ENCODE measurements at regions not wholly inside any gene's neighbourhood (a gene's known extent, or its start where the extent isn't known, plus 50 kb on each side); places are given as distances from the start of the nearest gene placed in this dataset.

DNA sequence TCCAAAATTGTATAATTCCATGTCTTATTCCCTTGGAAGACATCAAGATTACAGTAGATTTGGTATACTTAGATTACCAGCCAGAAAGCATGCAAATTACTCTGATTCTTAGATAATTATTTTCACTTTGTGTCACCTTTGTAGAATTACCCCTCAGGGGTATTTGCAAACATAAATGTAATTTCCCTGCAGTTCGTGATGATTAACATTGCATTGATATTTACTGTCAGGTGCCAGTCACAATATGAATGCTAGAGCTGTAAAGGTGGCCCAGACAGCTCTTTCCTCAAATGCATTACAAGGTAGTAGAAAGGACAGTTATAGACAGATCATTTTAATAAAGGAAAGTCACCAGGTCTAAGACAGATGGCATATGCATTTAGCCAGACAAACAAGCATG, 1537.5 kb upstream of the PIK3C3 start:
- Mint-ChIP-seq H3K27me3 (no peaks in the 10 kb centered on the region), H3K4me1 (no peaks in the 10 kb centered on the region), H3K9me3 (peaks cover 9 to 10% of the 10 kb centered on the region in 2 donors), H3K4me3 (no peak overlapping the region), H3K27ac (no peak overlapping the region)
- DNase-seq = no peak
- ATAC-seq = no peak

- no peak for ATAC-seq
Observed at GRCh38 chr18:40415821-40416220, 1539.2 kb upstream of the PIK3C3 start.

DNA sequence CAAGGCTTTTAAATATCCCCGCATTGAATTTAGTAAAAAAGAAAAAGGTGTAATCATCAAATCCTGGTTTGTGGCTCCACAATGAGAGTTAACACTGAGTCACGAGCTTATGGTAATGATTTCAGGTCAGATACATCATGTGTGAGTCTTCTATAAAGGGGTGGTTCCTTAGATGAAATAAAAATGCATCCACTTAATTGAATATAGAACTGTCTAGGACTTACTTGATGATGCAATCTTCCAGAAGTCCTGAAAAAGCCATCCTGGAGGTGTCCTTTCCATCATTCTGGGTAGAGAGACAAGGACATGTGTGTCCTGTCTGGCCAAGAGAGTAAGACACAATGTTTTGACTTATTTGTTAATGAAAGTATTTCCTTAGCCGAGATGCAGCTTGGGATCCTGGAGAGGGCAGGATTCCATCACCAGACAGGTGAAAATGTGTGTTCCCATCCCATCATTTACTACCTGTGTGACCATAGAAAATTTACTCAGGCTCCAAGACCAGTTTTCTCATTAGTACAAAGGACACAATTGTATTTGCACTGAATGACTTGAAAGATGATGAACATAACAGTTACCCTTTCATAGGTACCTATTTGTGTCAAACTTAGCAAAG, 1539.8 kb upstream of the PIK3C3 start:
- Mint-ChIP-seq H3K27ac (no peak overlapping the region), H3K4me1 (no peaks in the 10 kb centered on the region), H3K27me3 (no peaks in the 10 kb centered on the region), H3K9me3 (peaks cover 11 to 13% of the 10 kb centered on the region in 2 donors), H3K4me3 (no peak overlapping the region)
- DNase-seq = no peak
- no peak for ATAC-seq

More at GRCh38 chr18:40415821-40416220, 1539.2 kb upstream of the PIK3C3 start:
- Mint-ChIP-seq H3K4me1 (no peaks in the 10 kb centered on the region), H3K9me3 (peaks cover 9 to 10% of the 10 kb centered on the region in 2 donors), H3K27me3 (no peaks in the 10 kb centered on the region), H3K27ac (no peak overlapping the region), H3K4me3 (no peak overlapping the region)
- DNase-seq = no peak

GRCh38 chr18:40414155-40414754, 1540.8 kb upstream of the PIK3C3 start:
- H3K4me3 Mint-ChIP-seq = no peak overlapping the region
- no peak for ATAC-seq
- H3K27ac Mint-ChIP-seq = no peak overlapping the region
- DNase-seq = no peak
- H3K9me3 Mint-ChIP-seq = peaks cover 7 to 11% of the 10 kb centered on the region in 2 donors
- H3K4me1 Mint-ChIP-seq = no peaks in the 10 kb centered on the region
- no peaks in the 10 kb centered on the region for H3K27me3 Mint-ChIP-seq

DNA sequence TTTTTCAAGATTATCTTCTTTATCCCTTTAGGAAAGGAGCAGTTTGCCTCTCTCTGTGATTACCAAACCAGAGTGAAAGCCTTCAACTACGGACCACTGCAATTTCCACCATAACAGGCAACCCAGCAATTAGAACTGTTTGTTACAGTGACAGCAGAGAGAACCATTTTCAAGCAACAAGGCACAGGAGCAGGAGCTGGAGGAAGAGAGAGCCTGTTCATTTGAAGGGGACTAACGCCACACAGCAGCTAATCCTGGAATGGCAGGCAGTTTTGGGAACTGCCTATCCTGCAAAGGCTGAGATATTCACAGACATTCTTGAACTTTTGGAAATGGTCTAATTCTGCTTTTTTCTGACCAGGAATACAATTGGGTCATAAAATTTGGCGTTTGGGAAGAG, 1541.9 kb upstream of the PIK3C3 start:
- ATAC-seq (no peak), DNase-seq (no peak)
- no peaks in the 10 kb centered on the region for H3K4me1 Mint-ChIP-seq
- H3K9me3 Mint-ChIP-seq = peaks cover 7 to 8% of the 10 kb centered on the region in 2 donors
- H3K27ac Mint-ChIP-seq = no peak overlapping the region
- H3K27me3 Mint-ChIP-seq = no peaks in the 10 kb centered on the region
- H3K4me3 Mint-ChIP-seq = no peak overlapping the region

GRCh38 chr18:40412410-40412809, 1542.6 kb upstream of the PIK3C3 start:
- ATAC-seq = no peak
- Mint-ChIP-seq H3K9me3 (peaks cover 6 to 7% of the 10 kb centered on the region in 2 donors), H3K4me3 (no peak overlapping the region), H3K27me3 (no peaks in the 10 kb centered on the region), H3K27ac (no peak overlapping the region), H3K4me1 (no peaks in the 10 kb centered on the region)
- no peak for DNase-seq

DNA sequence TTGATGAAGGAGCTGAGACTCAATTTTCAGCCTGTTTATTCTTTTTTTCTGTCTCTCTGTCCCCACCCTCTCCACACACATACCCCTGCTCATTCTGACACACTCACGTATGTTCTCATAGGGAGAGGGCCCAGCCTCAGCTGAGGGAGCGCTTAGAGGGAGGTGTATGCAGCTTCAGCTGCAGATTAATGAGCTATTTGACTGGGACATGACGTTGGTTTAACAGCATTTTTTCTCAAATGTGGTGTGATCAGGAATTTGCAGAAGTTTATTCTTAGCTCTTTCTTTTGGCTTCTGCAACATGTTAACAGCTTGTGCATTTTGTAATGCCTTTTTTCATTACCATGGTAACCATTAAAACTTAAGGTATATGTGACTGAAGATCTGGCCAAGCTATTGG, 1547.1 kb upstream of the PIK3C3 start:
- Mint-ChIP-seq H3K4me3 (no peak overlapping the region), H3K9me3 (peaks cover 7 to 18% of the 10 kb centered on the region in 2 donors), H3K27ac (no peak overlapping the region), H3K4me1 (no peaks in the 10 kb centered on the region), H3K27me3 (no peaks in the 10 kb centered on the region)
- DNase-seq (no peak), ATAC-seq (no peak)

DNA sequence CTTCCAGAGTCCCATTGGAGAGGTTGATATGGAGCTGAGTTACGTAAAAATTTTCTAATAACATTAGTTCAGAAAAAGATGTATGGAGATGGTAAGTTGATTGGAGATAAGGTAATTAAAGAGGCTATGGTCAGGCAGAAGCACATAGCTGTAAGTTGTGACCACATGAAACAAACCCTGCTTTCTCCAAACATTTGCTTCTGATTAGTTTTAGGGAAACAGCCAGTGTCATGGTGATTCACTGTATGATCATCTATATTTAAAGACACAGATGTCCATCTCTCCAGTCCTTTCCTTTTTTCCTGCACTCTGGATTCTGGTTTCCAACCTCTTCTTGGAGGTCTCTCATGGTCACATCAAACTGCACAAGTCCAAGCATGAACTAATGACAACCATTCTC, 1550.8 kb upstream of the PIK3C3 start:
- DNase-seq (no peak), ATAC-seq (no peak)
- H3K4me3 Mint-ChIP-seq = no peak overlapping the region
- no peaks in the 10 kb centered on the region for H3K4me1 Mint-ChIP-seq
- no peak overlapping the region for H3K27ac Mint-ChIP-seq
- no peaks in the 10 kb centered on the region for H3K27me3 Mint-ChIP-seq
- peaks cover 0 to 12% of the 10 kb centered on the region in 2 donors for H3K9me3 Mint-ChIP-seq

DNA sequence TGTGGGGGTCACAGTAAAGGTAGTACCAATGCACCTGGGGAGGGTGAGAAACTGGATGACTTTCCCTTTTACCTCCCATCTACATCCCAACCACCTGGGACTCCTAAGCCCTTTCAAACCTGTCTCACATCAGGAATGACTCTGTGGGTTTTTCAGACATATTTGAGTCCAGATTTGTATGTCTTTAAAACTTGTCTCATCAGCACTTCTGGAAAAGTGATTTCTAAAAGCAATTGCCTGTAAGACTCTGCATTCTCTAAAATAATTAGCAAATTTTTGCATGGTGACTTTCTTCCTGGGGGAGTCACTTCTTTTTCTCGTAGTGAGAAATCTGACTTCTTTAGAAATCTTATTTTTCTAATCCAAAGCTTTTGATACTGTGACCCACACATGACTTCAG, 1553.0 kb upstream of the PIK3C3 start:
- Mint-ChIP-seq H3K27ac (no peak overlapping the region), H3K4me3 (no peak overlapping the region), H3K4me1 (no peaks in the 10 kb centered on the region), H3K27me3 (no peaks in the 10 kb centered on the region), H3K9me3 (peaks cover 8 to 16% of the 10 kb centered on the region in 2 donors)
- DNase-seq = no peak
- ATAC-seq = no peak

GRCh38 chr18:40388121-40388520, 1566.9 kb upstream of the PIK3C3 start:
- Mint-ChIP-seq H3K27me3 (no peaks in the 10 kb centered on the region), H3K4me1 (no peaks in the 10 kb centered on the region), H3K4me3 (no peak overlapping the region), H3K9me3 (peaks cover 7 to 15% of the 10 kb centered on the region in 2 donors), H3K27ac (no peak overlapping the region)
- no peak for DNase-seq
- ATAC-seq = no peak

DNA sequence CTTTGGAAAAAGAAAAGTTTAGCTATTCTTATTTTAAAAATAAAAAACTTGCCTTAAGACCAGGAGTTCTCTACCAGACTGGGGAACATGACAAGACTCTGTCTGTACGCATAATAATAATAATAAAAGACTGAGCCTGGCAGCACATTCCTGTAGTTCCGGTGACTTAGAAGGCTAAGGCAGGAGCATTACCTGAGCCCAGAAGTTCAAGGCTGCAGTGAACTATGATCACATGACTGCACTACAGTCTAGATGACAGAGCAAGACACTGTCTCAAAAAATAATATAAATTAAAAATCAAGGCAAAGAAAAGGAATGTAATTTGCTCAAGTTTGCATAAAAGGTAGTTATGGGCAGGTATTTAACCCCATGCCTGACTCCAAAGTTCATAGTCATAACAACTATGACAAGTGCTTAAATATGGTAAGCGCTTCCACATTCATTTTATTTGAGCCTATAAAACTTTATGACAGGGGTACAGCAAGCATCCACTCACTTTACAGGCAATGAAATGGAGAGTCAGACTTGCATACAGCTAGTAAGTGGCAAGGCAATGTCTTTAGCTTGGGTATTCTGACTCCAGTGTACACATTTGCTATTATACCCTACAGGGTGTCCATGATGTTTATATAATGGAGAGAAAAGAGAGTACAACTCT, 1567.8 kb upstream of the PIK3C3 start:
- DNase-seq = no peak
- Mint-ChIP-seq H3K9me3 (peaks cover 7 to 15% of the 10 kb centered on the region in 2 donors), H3K4me1 (no peaks in the 10 kb centered on the region), H3K27ac (no peak overlapping the region), H3K4me3 (no peak overlapping the region), H3K27me3 (no peaks in the 10 kb centered on the region)
- no peak for ATAC-seq

DNA sequence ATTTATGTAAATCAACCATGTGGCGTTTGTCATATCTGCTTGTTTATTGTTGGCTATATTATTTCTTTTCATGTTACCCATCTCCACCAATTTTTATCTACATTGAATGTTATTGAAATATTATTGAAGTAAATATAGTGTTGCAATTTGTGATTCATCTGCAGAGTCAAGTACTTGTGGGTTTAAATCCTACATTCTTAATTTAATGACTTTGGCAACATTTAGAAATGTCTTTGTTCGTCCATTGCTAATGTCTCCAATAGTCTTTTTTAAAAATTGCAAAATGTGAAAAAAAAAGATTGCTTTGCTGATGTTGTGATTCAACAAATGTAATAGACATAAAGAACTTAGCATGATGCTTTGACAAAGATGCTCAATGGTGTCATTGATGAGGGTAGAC, 1572.8 kb upstream of the PIK3C3 start:
- H3K4me1 Mint-ChIP-seq = no peaks in the 10 kb centered on the region
- peaks cover 7 to 8% of the 10 kb centered on the region in 2 donors for H3K9me3 Mint-ChIP-seq
- H3K27ac Mint-ChIP-seq = no peak overlapping the region
- H3K4me3 Mint-ChIP-seq = no peak overlapping the region
- DNase-seq = no peak
- no peak for ATAC-seq
- H3K27me3 Mint-ChIP-seq = no peaks in the 10 kb centered on the region

- H3K4me1 Mint-ChIP-seq = no peaks in the 10 kb centered on the region
- H3K4me3 Mint-ChIP-seq = no peak overlapping the region
- no peak overlapping the region for H3K27ac Mint-ChIP-seq
- H3K27me3 Mint-ChIP-seq = no peaks in the 10 kb centered on the region
- DNase-seq = no peak
- ATAC-seq = no peak
- peaks cover 7 to 8% of the 10 kb centered on the region in 2 donors for H3K9me3 Mint-ChIP-seq
Observed at GRCh38 chr18:40380686-40381439, 1574.2 kb upstream of the PIK3C3 start.

GRCh38 chr18:40375837-40376236, 1579.2 kb upstream of the PIK3C3 start:
- no peak overlapping the region for H3K4me3 Mint-ChIP-seq
- H3K27me3 Mint-ChIP-seq = no peaks in the 10 kb centered on the region
- no peaks in the 10 kb centered on the region for H3K4me1 Mint-ChIP-seq
- ATAC-seq (no peak), DNase-seq (no peak)
- H3K9me3 Mint-ChIP-seq = peaks cover 0 to 4% of the 10 kb centered on the region in 2 donors
- no peak overlapping the region for H3K27ac Mint-ChIP-seq

- Mint-ChIP-seq H3K9me3 (peaks cover 0 to 9% of the 10 kb centered on the region in 2 donors), H3K27me3 (no peaks in the 10 kb centered on the region), H3K27ac (no peak overlapping the region), H3K4me1 (no peaks in the 10 kb centered on the region), H3K4me3 (no peak overlapping the region)
- ATAC-seq (no peak), DNase-seq (no peak)
Observed at GRCh38 chr18:40371673-40372072, 1583.4 kb upstream of the PIK3C3 start.

DNA sequence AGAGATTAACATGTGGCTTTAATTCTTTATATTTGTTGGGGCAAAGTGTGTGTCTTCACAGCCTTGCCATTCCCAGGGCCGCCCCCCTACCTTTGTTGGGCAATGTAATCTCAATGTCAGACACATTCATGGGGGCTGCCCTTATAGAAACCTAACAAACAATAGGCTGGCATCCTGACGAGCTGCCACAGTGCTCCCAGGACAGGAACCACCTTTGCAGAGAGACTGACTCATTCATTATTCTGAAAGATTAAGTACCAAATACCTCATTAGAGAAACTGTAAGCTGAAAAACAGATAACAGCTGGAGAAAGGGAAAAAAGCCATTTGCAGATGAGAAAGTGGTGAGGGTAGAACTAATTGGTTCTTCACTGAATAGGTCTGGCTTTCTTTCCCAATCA, 1587.5 kb upstream of the PIK3C3 start:
- Mint-ChIP-seq H3K4me1 (no peaks in the 10 kb centered on the region), H3K4me3 (no peak overlapping the region), H3K27me3 (no peaks in the 10 kb centered on the region), H3K27ac (no peak overlapping the region), H3K9me3 (peaks cover 5 to 13% of the 10 kb centered on the region in 2 donors)
- no peak for ATAC-seq
- DNase-seq = no peak
